ENCODE measurements at regions not wholly inside any gene's neighbourhood (a gene's known extent, or its start where the extent isn't known, plus 50 kb on each side); places are given as distances from the start of the nearest gene placed in this dataset.

- peaks cover 23% of the 10 kb centered on the region for H3K4me1 Mint-ChIP-seq (ENCODE audit: low read depth)
- no peak for TF ChIP-seq CTCF (IDR thresholded peaks at IDR 0.05)
- no peaks in the 10 kb centered on the region for H3K36me3 Mint-ChIP-seq (ENCODE audit: low read depth)
- no peaks in the 10 kb centered on the region for H3K9me3 Mint-ChIP-seq (ENCODE audit: low read depth)
- no peak overlapping the region for H3K27ac Mint-ChIP-seq (ENCODE audit: unreplicated experiment)
- DNase-seq (ENCODE audit: low spot score) = no peak
- no peak overlapping the region for H3K4me3 Mint-ChIP-seq (ENCODE audit: unreplicated experiment)
- H3K27me3 Mint-ChIP-seq (ENCODE audit: low read depth) = no peaks in the 10 kb centered on the region
These were observed 197.4 kb upstream of the CAMK1G start for GRCh38 chr1:209386156-209386555.

GRCh38 chr1:209387271-209387968, 196.1 kb upstream of the CAMK1G start:
- Mint-ChIP-seq H3K27me3 (ENCODE audit: low read depth) (no peaks in the 10 kb centered on the region), H3K4me1 (ENCODE audit: low read depth) (peaks cover 18% of the 10 kb centered on the region), H3K4me3 (ENCODE audit: unreplicated experiment) (no peak overlapping the region), H3K27ac (ENCODE audit: unreplicated experiment) (no peak overlapping the region), H3K36me3 (ENCODE audit: low read depth) (no peaks in the 10 kb centered on the region), H3K9me3 (ENCODE audit: low read depth) (no peaks in the 10 kb centered on the region)
- no peak for DNase-seq (ENCODE audit: low spot score)
- TF ChIP-seq CTCF (IDR thresholded peaks at IDR 0.05) = no peak

GRCh38 chr1:209387969-209388329, 195.6 kb upstream of the CAMK1G start:
- H3K4me1 Mint-ChIP-seq (ENCODE audit: low read depth) = peaks cover 17% of the 10 kb centered on the region
- no peak overlapping the region for H3K4me3 Mint-ChIP-seq (ENCODE audit: unreplicated experiment)
- H3K9me3 Mint-ChIP-seq (ENCODE audit: low read depth) = no peaks in the 10 kb centered on the region
- no peaks in the 10 kb centered on the region for H3K36me3 Mint-ChIP-seq (ENCODE audit: low read depth)
- no peak overlapping the region for H3K27ac Mint-ChIP-seq (ENCODE audit: unreplicated experiment)
- DNase-seq (ENCODE audit: low spot score) = no peak
- no peak for TF ChIP-seq CTCF (IDR thresholded peaks at IDR 0.05)
- H3K27me3 Mint-ChIP-seq (ENCODE audit: low read depth) = no peaks in the 10 kb centered on the region

GRCh38 chr1:209388358-209388757, 195.2 kb upstream of the CAMK1G start:
- H3K4me3 Mint-ChIP-seq (ENCODE audit: unreplicated experiment) = no peak overlapping the region
- H3K9me3 Mint-ChIP-seq (ENCODE audit: low read depth) = no peaks in the 10 kb centered on the region
- H3K27me3 Mint-ChIP-seq (ENCODE audit: low read depth) = no peaks in the 10 kb centered on the region
- H3K27ac Mint-ChIP-seq (ENCODE audit: unreplicated experiment) = no peak overlapping the region
- peaks cover 17% of the 10 kb centered on the region for H3K4me1 Mint-ChIP-seq (ENCODE audit: low read depth)
- TF ChIP-seq CTCF (IDR thresholded peaks at IDR 0.05) = no peak
- DNase-seq (ENCODE audit: low spot score) = no peak
- no peaks in the 10 kb centered on the region for H3K36me3 Mint-ChIP-seq (ENCODE audit: low read depth)

- TF ChIP-seq CTCF (IDR thresholded peaks at IDR 0.05) = no peak
- DNase-seq (ENCODE audit: low spot score) = no peak
- no peaks in the 10 kb centered on the region for H3K9me3 Mint-ChIP-seq (ENCODE audit: low read depth)
- H3K4me1 Mint-ChIP-seq (ENCODE audit: low read depth) = peaks cover 17% of the 10 kb centered on the region
- H3K27me3 Mint-ChIP-seq (ENCODE audit: low read depth) = no peaks in the 10 kb centered on the region
- no peak overlapping the region for H3K4me3 Mint-ChIP-seq (ENCODE audit: unreplicated experiment)
- H3K36me3 Mint-ChIP-seq (ENCODE audit: low read depth) = no peaks in the 10 kb centered on the region
- H3K27ac Mint-ChIP-seq (ENCODE audit: unreplicated experiment) = no peak overlapping the region
These were observed 194.3 kb upstream of the CAMK1G start for GRCh38 chr1:209389258-209389657.
